Uterus (tissue), 2 donors: ENCODE measurements at regions not wholly inside any gene's neighbourhood (a gene's known extent, or its start where the extent isn't known, plus 50 kb on each side); places are given as distances from the start of the nearest gene placed in this dataset.

ENCODE experiments used
- POLR2A ChIP-seq, 2 donors: fragments of 450-650 bp; IDR thresholded peaks; one replicate each; pipeline ENCODE4 v1.6.1; 2016; ENCODE audit warnings: antibody characterized with exemption in 2 of 2, mild to moderate bottlenecking in 1 of 2, moderate library complexity in 1 of 2
- TF ChIP-seq, protein P1 (sequence below), 4 experiments: fragments of 200-600 bp in 2 of 4; fragments of 450-650 bp in 2 of 4; sonication (generic) in 2 of 4; IDR thresholded peaks; one replicate each; pipeline ENCODE4 v1.5.1; 2016 to 2019; ENCODE audit warnings: antibody characterized with exemption in 4 of 4, mild to moderate bottlenecking in 2 of 4, moderate library complexity in 1 of 4

DNA sequence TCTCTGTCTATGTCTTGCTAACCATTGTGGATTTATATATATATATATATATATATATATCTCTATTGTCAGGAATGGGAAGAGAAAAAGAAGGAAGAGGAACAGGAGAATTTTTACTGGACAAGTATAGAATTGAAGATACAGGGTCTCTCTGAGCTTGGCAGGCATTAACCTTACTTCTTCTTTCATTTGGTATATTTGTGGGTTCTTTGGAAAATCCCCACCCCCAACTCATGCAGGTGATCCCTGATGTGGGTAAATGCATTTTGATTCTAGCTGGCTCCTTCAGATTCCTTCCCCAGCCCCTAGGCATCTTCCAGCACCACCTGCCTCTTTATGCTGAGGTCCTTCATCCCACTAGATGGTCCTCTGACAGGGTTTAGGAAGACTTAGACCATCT, 78.8 kb upstream of the TRABD2B start:
- TF ChIP-seq, protein P1, sequence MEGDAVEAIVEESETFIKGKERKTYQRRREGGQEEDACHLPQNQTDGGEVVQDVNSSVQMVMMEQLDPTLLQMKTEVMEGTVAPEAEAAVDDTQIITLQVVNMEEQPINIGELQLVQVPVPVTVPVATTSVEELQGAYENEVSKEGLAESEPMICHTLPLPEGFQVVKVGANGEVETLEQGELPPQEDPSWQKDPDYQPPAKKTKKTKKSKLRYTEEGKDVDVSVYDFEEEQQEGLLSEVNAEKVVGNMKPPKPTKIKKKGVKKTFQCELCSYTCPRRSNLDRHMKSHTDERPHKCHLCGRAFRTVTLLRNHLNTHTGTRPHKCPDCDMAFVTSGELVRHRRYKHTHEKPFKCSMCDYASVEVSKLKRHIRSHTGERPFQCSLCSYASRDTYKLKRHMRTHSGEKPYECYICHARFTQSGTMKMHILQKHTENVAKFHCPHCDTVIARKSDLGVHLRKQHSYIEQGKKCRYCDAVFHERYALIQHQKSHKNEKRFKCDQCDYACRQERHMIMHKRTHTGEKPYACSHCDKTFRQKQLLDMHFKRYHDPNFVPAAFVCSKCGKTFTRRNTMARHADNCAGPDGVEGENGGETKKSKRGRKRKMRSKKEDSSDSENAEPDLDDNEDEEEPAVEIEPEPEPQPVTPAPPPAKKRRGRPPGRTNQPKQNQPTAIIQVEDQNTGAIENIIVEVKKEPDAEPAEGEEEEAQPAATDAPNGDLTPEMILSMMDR (IDR thresholded peaks at IDR 0.05) = no peak
- no peak for TF ChIP-seq POLR2A (IDR thresholded peaks at IDR 0.05)
